Tongue (tissue), 1 donor: ENCODE measurements at regions not wholly inside any gene's neighbourhood (a gene's known extent, or its start where the extent isn't known, plus 50 kb on each side); places are given as distances from the start of the nearest gene placed in this dataset.
A peak's percentile ranks its signal among the peaks of the same experiment; 100 is the strongest.
"Not testable (repeated sequence)": the region's sequence is repeated elsewhere in the genome, so short reads cannot be mapped to it uniquely, and the experiment has no call there.

Experiments used
- DNase-seq: peaks from one replicate; pipeline ENCODE4 v3.0.0-alpha.2; 2015

DNA sequence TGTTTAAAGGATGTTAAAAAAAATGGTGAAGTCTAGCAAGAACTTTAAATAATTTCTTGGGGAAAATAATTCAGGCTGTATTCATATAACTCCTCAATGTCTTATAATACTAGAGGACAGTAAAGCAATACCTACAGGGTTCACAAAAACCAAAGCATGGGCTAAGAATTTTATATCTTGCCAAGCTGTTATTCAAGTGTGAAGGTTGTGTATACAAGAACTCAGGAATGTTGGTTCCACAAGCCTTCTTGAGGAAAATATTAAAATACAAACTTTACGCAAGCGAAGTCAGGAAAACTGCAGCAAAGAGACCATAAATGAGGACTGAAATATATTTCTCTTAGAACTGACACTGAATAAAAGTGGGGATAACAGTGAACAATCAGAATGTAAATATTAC is 76.1 kb upstream of the DNAJC10 start:
- DNase-seq, result no peak

DNA sequence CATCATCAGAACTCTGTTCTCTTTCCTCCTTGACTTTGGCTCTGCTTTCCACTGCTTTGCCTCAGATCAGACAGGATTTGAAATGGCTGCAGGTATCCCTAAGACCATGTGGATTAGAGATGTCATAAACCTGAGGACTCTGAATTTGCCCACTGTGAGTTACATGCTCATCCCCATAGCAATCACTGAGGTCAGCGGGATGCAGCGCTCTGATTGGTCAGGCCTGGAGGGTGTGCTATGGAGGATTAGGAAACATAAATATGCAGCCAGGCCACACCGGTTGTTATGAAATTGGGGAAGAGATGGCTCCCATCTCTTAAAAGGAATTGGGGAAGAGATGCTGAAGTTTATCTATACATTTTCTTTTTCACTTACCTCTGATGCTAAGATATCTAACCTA is 73.7 kb upstream of the DNAJC10 start:
- DNase-seq, result peak; percentile 23

DNA sequence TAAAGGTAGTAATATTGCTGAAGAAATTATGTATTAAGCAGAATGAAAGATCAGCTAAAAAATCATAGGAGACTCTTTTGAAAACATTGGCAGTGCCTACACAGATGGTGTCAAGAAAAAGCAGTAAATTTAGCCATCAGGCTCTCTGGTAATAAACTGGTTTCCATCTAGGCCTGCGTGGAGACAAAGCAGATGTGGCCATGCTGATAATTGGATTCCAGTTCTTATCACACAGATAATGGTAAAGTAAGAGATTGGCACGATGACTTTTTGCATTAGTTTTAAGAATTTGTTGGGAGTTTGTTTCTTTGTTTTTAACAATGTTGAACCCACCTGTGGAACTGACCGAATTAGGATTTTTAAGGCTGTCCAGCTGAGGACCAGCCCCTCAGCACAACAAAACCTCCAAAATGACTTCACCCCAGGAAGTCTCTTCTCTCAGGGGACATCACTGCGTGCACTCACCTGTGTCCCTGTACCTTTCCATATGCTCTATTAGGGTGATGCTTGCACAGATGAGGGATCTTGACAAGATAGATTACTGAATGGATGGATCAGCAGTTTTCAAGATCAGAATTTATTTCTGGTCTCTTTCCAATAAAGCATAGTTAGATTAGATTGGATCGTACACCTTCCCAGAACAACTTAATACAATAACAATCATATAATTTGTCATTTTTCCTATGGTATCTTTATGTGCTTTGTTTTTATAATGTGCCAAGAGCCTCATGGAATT is 69.1 kb upstream of the DNAJC10 start:
- DNase-seq, result no peak

DNA sequence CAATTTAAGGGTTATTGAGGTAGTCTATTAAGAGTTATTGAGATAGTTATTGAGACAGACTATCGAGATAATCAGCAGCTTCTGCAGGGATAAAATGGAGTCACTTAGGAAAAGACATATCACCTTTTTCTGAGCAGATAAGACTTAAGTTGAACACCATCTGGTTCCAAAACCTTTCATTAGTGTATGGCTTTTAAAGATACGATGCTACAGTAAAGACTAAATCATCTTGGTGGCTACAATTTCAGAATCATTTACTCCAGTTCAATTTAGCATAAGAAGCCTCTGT is 68.6 kb upstream of the DNAJC10 start:
- no peak for DNase-seq

DNA sequence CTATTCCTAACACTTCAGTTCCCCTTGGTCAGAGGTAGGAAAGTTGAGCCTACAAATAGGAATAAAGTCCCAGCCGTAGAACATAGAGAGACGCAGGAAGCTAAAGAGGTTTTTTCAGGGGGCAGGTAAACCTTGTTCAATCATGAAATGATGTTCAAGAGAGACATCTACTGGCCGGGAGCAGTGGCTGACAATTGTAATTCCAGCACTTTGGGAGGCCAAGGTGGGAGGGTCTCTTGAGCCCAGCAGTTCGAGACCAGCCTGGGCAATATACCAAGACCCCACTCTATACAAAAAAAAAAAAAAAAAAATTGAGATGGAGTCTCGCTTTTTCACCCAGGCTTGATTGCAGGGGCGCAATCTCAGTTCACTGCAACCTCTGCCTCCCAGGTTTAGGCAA is 66.7 kb upstream of the DNAJC10 start:
- DNase-seq, result peak; percentile 21

DNA sequence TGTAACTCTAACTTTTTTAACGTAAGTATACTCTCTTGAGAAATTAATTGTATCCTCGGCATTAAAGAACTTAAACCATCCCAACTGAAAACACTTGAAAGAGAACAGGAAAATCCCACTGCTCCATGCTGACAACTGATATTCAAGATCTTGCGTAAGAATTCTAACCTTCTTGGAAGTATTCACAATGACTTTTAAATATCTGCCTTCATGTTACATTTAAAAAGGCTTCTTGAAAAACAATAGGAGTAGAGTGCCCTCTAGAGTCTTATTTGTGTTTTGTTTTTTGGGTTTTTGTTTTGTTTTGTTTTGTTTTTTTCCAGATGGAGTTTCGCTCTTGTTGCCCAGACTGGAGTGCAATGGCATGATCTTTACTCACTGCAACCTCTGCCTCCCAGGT is 65.4 kb upstream of the DNAJC10 start:
- peak; percentile 56 for DNase-seq

DNA sequence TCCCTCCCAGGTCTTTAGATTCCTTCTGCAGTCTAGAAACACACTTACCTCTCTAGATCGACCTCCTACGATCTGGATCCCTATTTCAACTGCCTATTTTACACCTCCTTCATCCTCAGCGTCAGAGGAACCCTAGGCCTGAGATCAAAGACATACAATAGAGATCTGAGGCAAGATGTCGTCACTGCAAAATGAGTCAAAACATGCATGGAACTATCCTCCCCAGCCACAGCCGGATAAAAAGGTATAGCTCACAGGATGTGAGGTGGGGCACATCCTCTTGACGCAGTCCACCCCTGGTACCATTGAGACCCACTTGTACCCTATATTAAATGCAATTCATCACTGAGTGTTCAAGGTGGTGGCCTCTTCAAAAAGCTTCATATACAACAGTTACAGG is 63.7 kb upstream of the DNAJC10 start:
- no peak for DNase-seq

DNA sequence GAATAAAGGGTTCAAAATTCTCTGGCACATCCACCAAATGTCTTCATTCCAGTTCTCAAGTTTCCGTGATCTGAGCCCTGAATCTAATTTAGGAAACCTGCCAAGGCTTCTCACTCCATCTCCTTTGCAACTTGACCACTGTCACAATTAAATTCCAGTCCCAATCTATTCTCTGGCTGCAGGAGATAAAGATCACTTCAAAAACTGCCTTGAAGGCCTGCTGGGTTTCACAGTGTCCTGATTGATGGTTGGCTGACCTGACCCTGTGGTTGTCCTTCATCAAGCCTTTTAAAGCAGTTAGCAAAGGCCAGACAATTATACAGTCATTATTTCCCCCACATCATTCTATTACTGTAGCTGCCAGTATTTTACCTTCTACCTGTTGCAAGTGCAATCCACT is 60.3 kb upstream of the DNAJC10 start:
- DNase-seq, result no peak

DNA sequence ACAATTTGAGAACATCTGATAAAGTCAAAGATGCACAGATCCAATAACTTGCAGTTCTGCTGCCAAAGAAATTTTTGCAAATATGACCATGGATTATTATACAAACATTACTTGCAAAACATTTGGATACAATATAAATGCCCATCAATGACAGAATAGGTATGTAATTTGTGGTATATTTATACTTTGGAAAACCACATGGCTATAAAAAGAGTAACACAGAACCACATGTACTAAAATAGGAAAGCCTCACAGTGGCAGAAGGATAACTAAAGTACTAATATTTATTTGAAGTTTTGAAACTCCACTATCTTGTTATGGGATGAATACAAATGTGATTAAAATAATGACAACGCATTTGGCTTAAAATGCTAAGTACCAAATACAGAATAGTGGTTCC is 51.8 kb upstream of the DNAJC10 start:
- DNase-seq, result no peak

DNA sequence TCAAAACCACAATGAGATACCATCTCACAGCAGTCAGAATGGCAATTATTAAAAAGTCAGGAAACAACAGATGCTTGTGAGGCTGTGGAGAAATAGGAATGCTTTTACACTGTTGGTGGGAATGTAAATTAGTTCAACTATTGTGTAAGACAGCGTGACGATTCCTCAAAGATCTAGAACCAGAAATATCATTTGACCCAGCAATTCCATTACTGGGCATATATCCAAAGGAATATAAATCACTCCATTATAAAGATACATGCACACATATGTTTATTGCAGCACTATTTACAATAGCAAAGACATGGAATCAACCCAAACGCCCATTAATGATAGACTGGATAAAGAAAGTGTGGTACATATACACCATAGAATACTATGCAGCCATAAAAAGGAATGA is 50.6 kb upstream of the DNAJC10 start:
- not testable (repeated sequence) for DNase-seq
